SK-N-SH (cell line): ENCODE measurements at regions not wholly inside any gene's neighbourhood (a gene's known extent, or its start where the extent isn't known, plus 50 kb on each side); places are given as distances from the start of the nearest gene placed in this dataset.

Source experiments
- CTCF ChIA-PET: fragments of 300-600, 350-600 bp; formaldehyde crosslinking; extraction: SDS; loops from one replicate; lab custom pipeline; 2021; lab: Yijun Ruan, JAX
- POLR2A ChIA-PET: fragments of 350-600 bp; sonication (Branson Sonifier 250); formaldehyde crosslinking; extraction: SDS; loops from one replicate; lab custom pipeline; 2020; ENCODE audit warnings: antibody characterized with exemption, inconsistent platforms; lab: Yijun Ruan, JAX
- DNase-seq: peaks from one replicate; pipeline ENCODE4 v3.0.0; 2012
- H2AFZ ChIP-seq: fragments of 200-600 bp; sonication (generic); 2 replicates; pipeline ENCODE4 v1.8.1; 2016; ENCODE audit warnings: antibody characterized with exemption, mild to moderate bottlenecking, low read depth
- H3F3A ChIP-seq: fragments of 200-600 bp; sonication (generic); replicated peaks from 2 replicates; pipeline ENCODE3; 2016; ENCODE audit warnings: antibody characterized with exemption, mild to moderate bottlenecking; ENCODE audit not compliant: insufficient read depth
- H3K27ac ChIP-seq, 2 experiments: fragments of 200-500 bp in 1 of 2; fragments of 200-600 bp in 1 of 2; sonication (Bioruptor generic) in 1 of 2; sonication (generic), shearing (Covaris generic) in 1 of 2; 2 replicates each; pipeline versions ENCODE4 v1.5.1 to v1.6.1; 2014 to 2016; ENCODE audit warnings: low read depth in 2 of 2, inconsistent platforms in 1 of 2, low read length in 1 of 2, mild to moderate bottlenecking in 1 of 2, mixed read lengths in 1 of 2
- H3K27me3 ChIP-seq: fragments of 200-600 bp; sonication (generic), shearing (Covaris generic); 2 replicates; pipeline ENCODE4 v1.6.1; 2016; ENCODE audit warnings: mixed run types; ENCODE audit not compliant: insufficient read depth
- H3K36me3 ChIP-seq, 2 experiments: fragments of 200-500 bp in 1 of 2; fragments of 200-600 bp in 1 of 2; sonication (Bioruptor generic) in 1 of 2; sonication (generic) in 1 of 2; replicated peaks in 1 of 2; 2 replicates each; pipeline versions ENCODE3 to v1.5.1; 2014 to 2016; ENCODE audit warnings: low read length in 1 of 2, mild to moderate bottlenecking in 1 of 2; ENCODE audit not compliant: insufficient read depth in 2 of 2, control insufficient read depth in 1 of 2
- H3K4me1 ChIP-seq, 2 experiments: fragments of 200-500 bp in 1 of 2; fragments of 200-600 bp in 1 of 2; sonication (Bioruptor generic) in 1 of 2; sonication (generic), shearing (Covaris generic) in 1 of 2; 2 replicates each; pipeline versions ENCODE4 v1.5.1 to v1.6.1; 2014 to 2016; ENCODE audit warnings: low read depth in 1 of 2, low read length in 1 of 2, mixed run types in 1 of 2; ENCODE audit not compliant: insufficient read depth in 2 of 2, control insufficient read depth in 1 of 2
- H3K4me2 ChIP-seq: fragments of 200-600 bp; sonication (generic), shearing (Covaris generic); 2 replicates; pipeline ENCODE4 v1.6.1; 2017; ENCODE audit warnings: mixed run types
- H3K4me3 ChIP-seq, 2 experiments: fragments of 200-500 bp in 1 of 2; fragments of 200-600 bp in 1 of 2; sonication (Bioruptor generic) in 1 of 2; sonication (generic), shearing (Covaris generic) in 1 of 2; 2 replicates each; pipeline versions ENCODE4 v1.5.1 to v1.8.1; 2014 to 2016; ENCODE audit warnings: low read depth in 2 of 2, inconsistent platforms in 1 of 2, low read length in 1 of 2, mild to moderate bottlenecking in 1 of 2, mixed read lengths in 1 of 2, moderate library complexity in 1 of 2
- H3K79me2 ChIP-seq: fragments of 200-600 bp; sonication (generic); 2 replicates; pipeline ENCODE4 v1.8.1; 2017; ENCODE audit warnings: mild to moderate bottlenecking; ENCODE audit not compliant: insufficient read depth
- H3K9ac ChIP-seq: fragments of 200-600 bp; sonication (generic); 2 replicates; pipeline ENCODE4 v1.6.1; 2017; ENCODE audit warnings: mixed run types
- H3K9me2 ChIP-seq: fragments of 200-600 bp; sonication (generic); 2 replicates; pipeline ENCODE4 v1.6.1; 2017; ENCODE audit warnings: mixed run types
- H3K9me3 ChIP-seq: fragments of 200-600 bp; sonication (generic); 2 replicates; pipeline ENCODE4 v1.6.1; 2017; ENCODE audit warnings: mixed run types, mild to moderate bottlenecking, moderate library complexity
- H4K20me1 ChIP-seq: fragments of 200-600 bp; sonication (generic); 2 replicates; pipeline ENCODE4 v1.6.1; 2017; ENCODE audit warnings: mild to moderate bottlenecking, mixed run types; ENCODE audit not compliant: insufficient read depth
- CTCF ChIP-seq: fragments of 200-600 bp; sonication (generic); IDR thresholded peaks from 2 replicates; pipeline ENCODE4 v1.6.1; 2017; ENCODE audit warnings: antibody characterized with exemption, mild to moderate bottlenecking, moderate library complexity
- FOSL2 ChIP-seq: IDR thresholded peaks from 2 replicates; pipeline ENCODE4 v1.4.0; 2012; ENCODE audit warnings: low read depth, mild to moderate bottlenecking, moderate library complexity, borderline replicate concordance
- FOXJ3 ChIP-seq: sonication (generic); formaldehyde crosslinking; IDR thresholded peaks from 2 replicates; pipeline ENCODE4 v1.5.1; 2020; ENCODE audit warnings: mild to moderate bottlenecking, missing genetic modification reagents
- FOXM1 ChIP-seq: IDR thresholded peaks from 2 replicates; pipeline ENCODE4 v1.4.0; 2012; ENCODE audit warnings: low read depth, mild to moderate bottlenecking
- JUND ChIP-seq: IDR thresholded peaks from 2 replicates; pipeline ENCODE4 v1.4.0; 2012
- MAX ChIP-seq: IDR thresholded peaks from 2 replicates; pipeline ENCODE4 v1.4.0; 2012; ENCODE audit warnings: low read depth
- MEF2A ChIP-seq: IDR thresholded peaks from 2 replicates; pipeline ENCODE4 v1.4.0; 2012; ENCODE audit warnings: low read depth, borderline replicate concordance
- NFIC ChIP-seq: IDR thresholded peaks from 2 replicates; pipeline ENCODE4 v1.4.0; 2012; ENCODE audit warnings: borderline replicate concordance
- NRF1 ChIP-seq: IDR thresholded peaks from 2 replicates; pipeline ENCODE4 v1.6.1; 2012; ENCODE audit warnings: low read depth, mild to moderate bottlenecking, low read length
- RCOR1 ChIP-seq: fragments of 150-350 bp; IDR thresholded peaks from 2 replicates; pipeline ENCODE4 v1.6.1; 2017; ENCODE audit warnings: antibody characterized with exemption, low read length
- TCF12 ChIP-seq: IDR thresholded peaks from 2 replicates; pipeline ENCODE4 v1.4.0; 2012
- USF2 ChIP-seq: fragments of 150-350 bp; IDR thresholded peaks from 2 replicates; pipeline ENCODE4 v1.6.1; 2017; ENCODE audit warnings: antibody characterized with exemption, low read length, low read depth, borderline replicate concordance
- ZBTB33 ChIP-seq: IDR thresholded peaks from 2 replicates; pipeline ENCODE4 v1.4.0; 2012; ENCODE audit warnings: low read depth, borderline replicate concordance
- WGBS: methylation state at CpG from one replicate; pipeline ENCODE4 v1.1.6; 2017; ENCODE audit warnings: low lambda C conversion rate; 5-methylcytosine and 5-hydroxymethylcytosine counted together
- TF ChIP-seq, protein P1 (sequence below): IDR thresholded peaks from 2 replicates; pipeline ENCODE4 v1.6.1; 2012; ENCODE audit warnings: mild to moderate bottlenecking, low read depth, low read length, moderate library complexity

- TF ChIP-seq NFIC (no peak), FOSL2 (no peak), TCF12 (no peak), NRF1 (no peak), FOXJ3 (CRISPR knock-in tag) (no peak), ZBTB33 (no peak), RCOR1 (no peak), CTCF (no peak), USF2 (no peak), JUND (no peak), MAX (no peak), FOXM1 (no peak), MEF2A (no peak)
- TF ChIP-seq, protein P1, sequence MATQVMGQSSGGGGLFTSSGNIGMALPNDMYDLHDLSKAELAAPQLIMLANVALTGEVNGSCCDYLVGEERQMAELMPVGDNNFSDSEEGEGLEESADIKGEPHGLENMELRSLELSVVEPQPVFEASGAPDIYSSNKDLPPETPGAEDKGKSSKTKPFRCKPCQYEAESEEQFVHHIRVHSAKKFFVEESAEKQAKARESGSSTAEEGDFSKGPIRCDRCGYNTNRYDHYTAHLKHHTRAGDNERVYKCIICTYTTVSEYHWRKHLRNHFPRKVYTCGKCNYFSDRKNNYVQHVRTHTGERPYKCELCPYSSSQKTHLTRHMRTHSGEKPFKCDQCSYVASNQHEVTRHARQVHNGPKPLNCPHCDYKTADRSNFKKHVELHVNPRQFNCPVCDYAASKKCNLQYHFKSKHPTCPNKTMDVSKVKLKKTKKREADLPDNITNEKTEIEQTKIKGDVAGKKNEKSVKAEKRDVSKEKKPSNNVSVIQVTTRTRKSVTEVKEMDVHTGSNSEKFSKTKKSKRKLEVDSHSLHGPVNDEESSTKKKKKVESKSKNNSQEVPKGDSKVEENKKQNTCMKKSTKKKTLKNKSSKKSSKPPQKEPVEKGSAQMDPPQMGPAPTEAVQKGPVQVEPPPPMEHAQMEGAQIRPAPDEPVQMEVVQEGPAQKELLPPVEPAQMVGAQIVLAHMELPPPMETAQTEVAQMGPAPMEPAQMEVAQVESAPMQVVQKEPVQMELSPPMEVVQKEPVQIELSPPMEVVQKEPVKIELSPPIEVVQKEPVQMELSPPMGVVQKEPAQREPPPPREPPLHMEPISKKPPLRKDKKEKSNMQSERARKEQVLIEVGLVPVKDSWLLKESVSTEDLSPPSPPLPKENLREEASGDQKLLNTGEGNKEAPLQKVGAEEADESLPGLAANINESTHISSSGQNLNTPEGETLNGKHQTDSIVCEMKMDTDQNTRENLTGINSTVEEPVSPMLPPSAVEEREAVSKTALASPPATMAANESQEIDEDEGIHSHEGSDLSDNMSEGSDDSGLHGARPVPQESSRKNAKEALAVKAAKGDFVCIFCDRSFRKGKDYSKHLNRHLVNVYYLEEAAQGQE, result no peak
- WGBS, result 58% methylated on average over 2 of the region's 2 CpGs
- Histone ChIP-seq H3K27me3 (no peaks in the 10 kb centered on the region; the same call in 1 of the 2 replicates), H3K4me3 (no peak overlapping the region), H3K36me3 (no peaks in the 10 kb centered on the region), H3K79me2 (no peaks in the 10 kb centered on the region), H3K9ac (no peak overlapping the region), H3K4me1 (no peaks in the 10 kb centered on the region), H3K4me2 (no peak overlapping the region), H3K9me3 (no peaks in the 10 kb centered on the region), H3F3A (no peaks in the 10 kb centered on the region), H4K20me1 (no peaks in the 10 kb centered on the region), H3K9me2 (no peaks in the 10 kb centered on the region), H3K27ac (no peak overlapping the region), H2AFZ (no peak overlapping the region)
- no peak for DNase-seq
- ChIA-PET CTCF (interaction anchor here (1.8 kb wide), 1 partner anchor 28 kb away, joined by 4 read pairs; no protein-coding TSS in a partner anchor), POLR2A (no interaction called here)
Observed at GRCh38 chr12:107159384-107159900, 66.1 kb upstream of the CRY1 start.
